H1 (cell line): ENCODE measurements at regions not wholly inside any gene's neighbourhood (a gene's known extent, or its start where the extent isn't known, plus 50 kb on each side); places are given as distances from the start of the nearest gene placed in this dataset.

ENCODE experiments used
- CTCF ChIA-PET: fragments of 300-600 bp; sonication (Branson Sonifier 250); formaldehyde crosslinking; loops from one replicate; lab custom pipeline; 2021; ENCODE audit not compliant: partially characterized antibody; lab: Charles Lee
- POLR2A ChIA-PET: fragments of 300-600 bp; sonication (Branson Sonifier 250); formaldehyde crosslinking; loops from one replicate; lab custom pipeline; 2021; ENCODE audit warnings: inconsistent platforms; ENCODE audit not compliant: partially characterized antibody; lab: Charles Lee
- DNase-seq, 2 experiments: peaks; one replicate each; pipeline versions ENCODE4 v3.0.0 to v3.0.0-alpha.2; 2010 to 2022; ENCODE audit warnings: low spot score in 2 of 2, low read depth in 1 of 2, mixed read lengths in 1 of 2
- FAIRE-seq: peaks from 2 replicates; lab custom pipeline; 2011; peaks lifted over from hg19 to GRCh38; lab: Jason Lieb, UNC
- H2AFZ ChIP-seq: 2 replicates; pipeline ENCODE4 v1.8.1; 2012; ENCODE audit warnings: low read length, inconsistent platforms
- H2AK5ac ChIP-seq: 2 replicates; pipeline ENCODE4 v1.6.1; 2013; ENCODE audit warnings: low read depth, low read length
- H2BK120ac ChIP-seq: replicated peaks from 2 replicates; pipeline ENCODE3; 2013; ENCODE audit warnings: low read depth, low read length, inconsistent platforms
- H2BK12ac ChIP-seq: 2 replicates; pipeline ENCODE4 v1.6.1; 2013; ENCODE audit warnings: low read depth, low read length
- H2BK15ac ChIP-seq: 2 replicates; pipeline ENCODE4 v1.6.1; 2013; ENCODE audit warnings: low read length
- H2BK20ac ChIP-seq: 2 replicates; pipeline ENCODE4 v1.6.1; 2013; ENCODE audit warnings: low read length
- H2BK5ac ChIP-seq: 2 replicates; pipeline ENCODE4 v1.6.1; 2013; ENCODE audit warnings: low read depth, low read length
- H3K14ac ChIP-seq: 2 replicates; pipeline ENCODE4 v1.6.1; 2013; ENCODE audit warnings: inconsistent platforms; ENCODE audit not compliant: insufficient read length
- H3K18ac ChIP-seq: 2 replicates; pipeline ENCODE4 v1.6.1; 2013; ENCODE audit warnings: low read length; ENCODE audit errors: extremely low read depth
- H3K23ac ChIP-seq: 2 replicates; pipeline ENCODE4 v1.6.1; 2013; ENCODE audit warnings: inconsistent platforms; ENCODE audit not compliant: insufficient read length
- H3K23me2 ChIP-seq: 2 replicates; pipeline ENCODE4 v1.6.1; 2013; ENCODE audit warnings: low read depth, low read length
- H3K27ac ChIP-seq: 2 replicates; pipeline ENCODE4 v1.6.1; 2011; ENCODE audit warnings: low read depth, low read length, inconsistent platforms
- H3K27me3 ChIP-seq, 4 experiments: replicated peaks in 1 of 4; 1 replicate in 1 of 4; 2 replicates in 3 of 4; pipeline versions ENCODE4 v1.6.1 to v1.8.1; 2011 to 2013; ENCODE audit warnings: low read length in 3 of 4, mild to moderate bottlenecking in 3 of 4, inconsistent platforms in 2 of 4, mixed read lengths in 2 of 4, moderate library complexity in 1 of 4; ENCODE audit not compliant: control insufficient read depth in 3 of 4, insufficient read depth in 3 of 4; ENCODE audit errors: extremely low read depth in 1 of 4
- H3K36me3 ChIP-seq, 4 experiments: 2 replicates each; pipeline versions ENCODE4 v1.6.1 to v1.8.1; 2011 to 2013; ENCODE audit warnings: mild to moderate bottlenecking in 4 of 4, low read length in 3 of 4, moderate library complexity in 2 of 4, control low read depth in 1 of 4, inconsistent platforms in 1 of 4; ENCODE audit not compliant: insufficient read depth in 4 of 4, control insufficient read depth in 2 of 4
- H3K4ac ChIP-seq: replicated peaks from 2 replicates; pipeline ENCODE3; 2013; ENCODE audit warnings: low read length, low read depth, mixed read lengths, inconsistent platforms; ENCODE audit not compliant: insufficient read length
- H3K4me1 ChIP-seq, 4 experiments: replicated peaks in 1 of 4; 1 replicate in 1 of 4; 2 replicates in 3 of 4; pipeline versions ENCODE4 v1.6.1 to v1.8.1; 2011 to 2013; ENCODE audit warnings: low read length in 3 of 4, inconsistent platforms in 2 of 4, mixed read lengths in 1 of 4; ENCODE audit not compliant: insufficient read depth in 4 of 4, control insufficient read depth in 3 of 4
- H3K4me2 ChIP-seq, 2 experiments: 2 replicates each; pipeline versions ENCODE4 v1.6.1 to v1.8.1; 2011 to 2013; ENCODE audit warnings: low read depth in 2 of 2, low read length in 2 of 2, control low read depth in 1 of 2, inconsistent platforms in 1 of 2, mild to moderate bottlenecking in 1 of 2; ENCODE audit not compliant: insufficient read depth in 1 of 2
- H3K4me3 ChIP-seq, 4 experiments: fragments of 200-600, 300-600 bp in 1 of 4; sonication (generic), shearing (Covaris generic), sonication (Bioruptor Twin) in 1 of 4; 2 replicates each; pipeline versions ENCODE4 v1.5.1 to v1.8.1; 2011 to 2016; ENCODE audit warnings: low read length in 4 of 4, low read depth in 3 of 4, control low read depth in 2 of 4, inconsistent platforms in 2 of 4, mild to moderate bottlenecking in 2 of 4, mixed read lengths in 1 of 4, moderate library complexity in 1 of 4; ENCODE audit not compliant: insufficient read depth in 2 of 4; ENCODE audit errors: extremely low read depth in 1 of 4
- H3K56ac ChIP-seq: replicated peaks from 2 replicates; pipeline ENCODE3; 2013; ENCODE audit warnings: low read depth, mild to moderate bottlenecking, mixed read lengths, low read length, inconsistent platforms; ENCODE audit not compliant: insufficient read length
- H3K79me1 ChIP-seq: 2 replicates; pipeline ENCODE4 v1.6.1; 2013; ENCODE audit warnings: low read depth, low read length, control low read depth
- H3K79me2 ChIP-seq, 2 experiments: 2 replicates each; pipeline versions ENCODE4 v1.6.1 to v1.8.1; 2012 to 2013; ENCODE audit warnings: low read length in 2 of 2, mild to moderate bottlenecking in 2 of 2, inconsistent platforms in 1 of 2; ENCODE audit not compliant: insufficient read depth in 2 of 2, control insufficient read depth in 1 of 2
- H3K9ac ChIP-seq, 4 experiments: replicated peaks in 1 of 4; 1 replicate in 1 of 4; 2 replicates in 3 of 4; pipeline versions ENCODE4 v1.6.1 to v1.8.1; 2011 to 2013; ENCODE audit warnings: low read depth in 3 of 4, low read length in 3 of 4, control low read depth in 2 of 4, mild to moderate bottlenecking in 2 of 4, moderate library complexity in 2 of 4, inconsistent platforms in 1 of 4; ENCODE audit errors: extremely low read depth in 1 of 4
- H3K9me3 ChIP-seq, 2 experiments: 2 replicates each; pipeline versions ENCODE4 v1.6.1 to v1.8.1; 2012 to 2013; ENCODE audit warnings: mild to moderate bottlenecking in 2 of 2, moderate library complexity in 2 of 2, control low read depth in 1 of 2, inconsistent platforms in 1 of 2, low read depth in 1 of 2, low read length in 1 of 2, mixed read lengths in 1 of 2; ENCODE audit not compliant: insufficient read depth in 2 of 2
- H4K20me1 ChIP-seq, 2 experiments: replicated peaks in 1 of 2; 2 replicates each; pipeline versions ENCODE3 to v1.8.1; 2011 to 2013; ENCODE audit warnings: inconsistent platforms in 2 of 2, low read length in 2 of 2, mild to moderate bottlenecking in 1 of 2; ENCODE audit not compliant: insufficient read depth in 2 of 2, control insufficient read depth in 1 of 2
- H4K5ac ChIP-seq: 2 replicates; pipeline ENCODE4 v1.6.1; 2013; ENCODE audit warnings: low read length, low read depth, mixed read lengths, inconsistent platforms; ENCODE audit not compliant: insufficient read length
- H4K8ac ChIP-seq: 2 replicates; pipeline ENCODE4 v1.8.0; 2013; ENCODE audit warnings: mild to moderate bottlenecking, moderate library complexity, low read length, inconsistent platforms; ENCODE audit not compliant: insufficient read depth; ENCODE audit errors: extremely low read depth
- H4K91ac ChIP-seq: replicated peaks from 2 replicates; pipeline ENCODE3; 2013; ENCODE audit warnings: low read length, mixed read lengths, inconsistent platforms; ENCODE audit not compliant: insufficient read length
- BACH1 ChIP-seq: IDR thresholded peaks from 2 replicates; pipeline ENCODE4 v1.6.1; 2012; ENCODE audit warnings: low read length, improper control_type of control experiment
- EZH2 ChIP-seq: fragments of 200-600 bp; sonication (generic); IDR thresholded peaks from 2 replicates; pipeline ENCODE4 v1.7.1; 2012; ENCODE audit warnings: low read depth, mild to moderate bottlenecking, moderate library complexity, low read length, inconsistent platforms; ENCODE audit not compliant: severe bottlenecking
- GABPA ChIP-seq: IDR thresholded peaks from 2 replicates; pipeline ENCODE4 v1.6.1; 2011; ENCODE audit warnings: mild to moderate bottlenecking, low read length, moderate library complexity, borderline replicate concordance; ENCODE audit not compliant: insufficient read depth
- PHF8 ChIP-seq: fragments of 200-600 bp; sonication (generic); conservative IDR thresholded peaks from 2 replicates; pipeline ENCODE4 v1.7.1; 2012; ENCODE audit warnings: low read depth, mild to moderate bottlenecking, inconsistent platforms, low read length, moderate library complexity
- RFX5 ChIP-seq: IDR thresholded peaks from 2 replicates; pipeline ENCODE4 v1.6.1; 2011; ENCODE audit warnings: low read depth, low read length, improper control_type of control experiment, borderline replicate concordance
- SIX5 ChIP-seq: IDR thresholded peaks from 2 replicates; pipeline ENCODE4 v1.6.1; 2011; ENCODE audit warnings: mild to moderate bottlenecking, low read depth, low read length
- SUZ12 ChIP-seq: fragments of 200-600 bp; sonication (generic); IDR thresholded peaks from 2 replicates; pipeline ENCODE4 v1.6.1; 2012; ENCODE audit warnings: mild to moderate bottlenecking, inconsistent platforms, low read length, moderate library complexity, mixed read lengths
- WGBS, 2 experiments: shearing (Covaris generic) in 1 of 2; methylation state at CpG; one replicate each; pipeline versions ENCODE4 v1.1.6 to v1.1.7; 2013 to 2015; ENCODE audit warnings: low lambda C conversion rate in 2 of 2, mixed read lengths in 2 of 2, inconsistent platforms in 1 of 2, low coverage in 1 of 2, missing lambda C conversion rate in 1 of 2; ENCODE audit not compliant: insufficient replicate concordance in 2 of 2, insufficient coverage in 1 of 2, insufficient read length in 1 of 2; ENCODE audit errors: extremely low coverage in 1 of 2, missing lambda C conversion rate in 1 of 2; 5-methylcytosine and 5-hydroxymethylcytosine counted together

DNA sequence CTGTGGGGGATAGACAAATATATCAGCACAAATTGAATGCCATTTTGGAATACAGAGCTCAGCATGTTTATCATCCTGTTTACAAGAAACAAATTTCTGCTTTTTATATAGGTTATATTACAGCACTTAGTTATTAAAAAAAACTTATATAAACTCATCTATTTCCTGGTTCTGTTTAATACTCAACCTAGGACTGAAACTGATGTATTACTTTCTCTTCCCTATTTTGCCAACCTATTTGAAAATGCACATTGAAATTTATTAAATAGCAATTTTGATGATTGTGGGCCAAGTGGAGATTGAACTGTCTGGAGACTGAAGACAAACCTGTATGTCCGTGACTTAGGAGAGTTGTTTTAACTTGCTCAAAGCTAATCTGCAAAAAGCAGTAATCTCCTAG is 288.3 kb upstream of the ANO3 start:
- Histone ChIP-seq H4K91ac (no peak overlapping the region), H3K79me1 (no peaks in the 10 kb centered on the region), H3K27me3 (no peaks in the 10 kb centered on the region), H4K5ac (no peak overlapping the region), H3K23ac (no peak overlapping the region), H3K4me1 (0 out of 7 replicates have a peak, but pooled peaks cover 0 to 2% (median 0%) of the 10 kb centered on the region in 4 experiments), H2BK12ac (no peak overlapping the region), H2AK5ac (no peak overlapping the region), H3K56ac (no peak overlapping the region), H3K23me2 (no peaks in the 10 kb centered on the region), H2BK5ac (no peak overlapping the region), H3K36me3 (no peaks in the 10 kb centered on the region), H2BK120ac (no peak overlapping the region), H2BK20ac (no peak overlapping the region), H2BK15ac (no peak overlapping the region), H3K14ac (no peak overlapping the region), H3K4me2 (no peak overlapping the region), H3K9ac (no peak overlapping the region), H3K79me2 (no peaks in the 10 kb centered on the region), H2AFZ (no peak overlapping the region), H3K4me3 (no peak overlapping the region), H3K27ac (no peak overlapping the region), H4K8ac (no peak overlapping the region), H3K18ac (no peak overlapping the region), H3K4ac (no peak overlapping the region), H3K9me3 (no peaks in the 10 kb centered on the region), H4K20me1 (no peaks in the 10 kb centered on the region)
- DNase-seq (no peak), FAIRE-seq (no peak)
- TF ChIP-seq GABPA (no peak), SUZ12 (no peak), PHF8 (no peak), SIX5 (no peak), EZH2 (no peak), BACH1 (no peak), RFX5 (no peak)
- ChIA-PET POLR2A (no interaction called here), CTCF (no interaction called here)
- WGBS, 2 experiments: 95% methylated on average over 1 of the region's 1 CpG; no CpG with 5 or more reads in 1 of the 2 experiments
